MM.1S (cell line): ENCODE measurements at regions not wholly inside any gene's neighbourhood (a gene's known extent, or its start where the extent isn't known, plus 50 kb on each side); places are given as distances from the start of the nearest gene placed in this dataset.

Source experiments
- DNase-seq: peaks from one replicate; pipeline ENCODE4 v3.0.0-alpha.2; 2015
- H2AFZ ChIP-seq: fragments of 300-600 bp; sonication (generic); 2 replicates; pipeline ENCODE4 v1.6.0; 2016; ENCODE audit warnings: antibody characterized with exemption, low read length
- H3F3A ChIP-seq: fragments of 300-600 bp; sonication (generic); 2 replicates; pipeline ENCODE4 v1.6.1; 2016; ENCODE audit warnings: mild to moderate bottlenecking, antibody characterized with exemption, low read length, moderate library complexity, mixed read lengths; ENCODE audit not compliant: insufficient read depth
- H3K27ac ChIP-seq: fragments of 300-600 bp; sonication (generic); 2 replicates; pipeline ENCODE4 v1.5.1; 2016; ENCODE audit warnings: mild to moderate bottlenecking, low read length
- H3K27me3 ChIP-seq: fragments of 300-600 bp; sonication (generic); replicated peaks from 2 replicates; pipeline ENCODE4 v1.6.0; 2016; ENCODE audit warnings: low read length; ENCODE audit not compliant: insufficient read depth
- H3K36me3 ChIP-seq: fragments of 300-600 bp; sonication (generic); replicated peaks from 2 replicates; pipeline ENCODE4 v1.6.1; 2016; ENCODE audit warnings: mild to moderate bottlenecking, low read length, mixed read lengths; ENCODE audit not compliant: insufficient read depth
- H3K4me1 ChIP-seq: fragments of 300-600 bp; sonication (generic); 2 replicates; pipeline ENCODE4 v1.6.1; 2016; ENCODE audit warnings: low read length, mixed read lengths
- H3K4me2 ChIP-seq: fragments of 300-600 bp; sonication (generic); 2 replicates; pipeline ENCODE4 v1.6.0; 2016; ENCODE audit warnings: low read depth, low read length
- H3K4me3 ChIP-seq: fragments of 300-600 bp; sonication (generic); 2 replicates; pipeline ENCODE4 v1.5.1; 2016; ENCODE audit warnings: low read length, mixed read lengths
- H3K79me2 ChIP-seq: fragments of 300-600 bp; sonication (generic); 2 replicates; pipeline ENCODE4 v1.6.1; 2016; ENCODE audit warnings: mixed run types, low read length, mixed read lengths
- H3K9ac ChIP-seq: fragments of 300-600 bp; sonication (generic); 2 replicates; pipeline ENCODE4 v1.6.1; 2016; ENCODE audit warnings: low read length, mixed read lengths
- H3K9me2 ChIP-seq: fragments of 300-600 bp; sonication (generic); replicated peaks from 2 replicates; pipeline ENCODE4 v1.6.1; 2016; ENCODE audit warnings: mild to moderate bottlenecking, low read length, mixed read lengths; ENCODE audit not compliant: insufficient read depth
- H3K9me3 ChIP-seq: fragments of 300-600 bp; sonication (generic); replicated peaks from 2 replicates; pipeline ENCODE4 v1.6.1; 2016; ENCODE audit warnings: mild to moderate bottlenecking, low read length, mixed read lengths; ENCODE audit not compliant: insufficient read depth
- H4K20me1 ChIP-seq: fragments of 300-600 bp; sonication (generic); 2 replicates; pipeline ENCODE4 v1.6.1; 2016; ENCODE audit warnings: mild to moderate bottlenecking, low read length, moderate library complexity, mixed read lengths; ENCODE audit not compliant: insufficient read depth
- EZH2 ChIP-seq: fragments of 300-600 bp; sonication (generic); optimal IDR thresholded peaks from 2 replicates; pipeline ENCODE3; 2017; ENCODE audit warnings: low read depth, mild to moderate bottlenecking, antibody characterized with exemption, low read length, mixed read lengths
- EZH2phosphoT487 ChIP-seq: fragments of 300-600 bp; sonication (generic); IDR thresholded peaks from 2 replicates; pipeline ENCODE4 v1.6.1; 2018; ENCODE audit warnings: antibody characterized with exemption, low read length
- TF ChIP-seq, protein P1 (sequence below): fragments of 300-600 bp; sonication (generic); IDR thresholded peaks from 2 replicates; pipeline ENCODE4 v1.5.1; 2016; ENCODE audit warnings: antibody characterized with exemption, low read length, mixed read lengths

GRCh38 chr11:71108013-71108865, 144.1 kb downstream of the SHANK2 start:
- Histone ChIP-seq H3K9me2 (no peaks in the 10 kb centered on the region), H3K27ac (no peak overlapping the region), H3K27me3 (peaks cover 91% of the 10 kb centered on the region), H3K4me3 (no peak overlapping the region), H3K79me2 (no peaks in the 10 kb centered on the region), H3K36me3 (no peaks in the 10 kb centered on the region), H3K4me2 (no peak overlapping the region), H3K9ac (no peak overlapping the region), H2AFZ (no peak overlapping the region), H3K9me3 (no peaks in the 10 kb centered on the region), H3F3A (no peaks in the 10 kb centered on the region), H3K4me1 (no peaks in the 10 kb centered on the region), H4K20me1 (no peaks in the 10 kb centered on the region)
- DNase-seq, result no peak
- TF ChIP-seq EZH2phosphoT487 (no peak), EZH2 (no peak)
- TF ChIP-seq, protein P1, sequence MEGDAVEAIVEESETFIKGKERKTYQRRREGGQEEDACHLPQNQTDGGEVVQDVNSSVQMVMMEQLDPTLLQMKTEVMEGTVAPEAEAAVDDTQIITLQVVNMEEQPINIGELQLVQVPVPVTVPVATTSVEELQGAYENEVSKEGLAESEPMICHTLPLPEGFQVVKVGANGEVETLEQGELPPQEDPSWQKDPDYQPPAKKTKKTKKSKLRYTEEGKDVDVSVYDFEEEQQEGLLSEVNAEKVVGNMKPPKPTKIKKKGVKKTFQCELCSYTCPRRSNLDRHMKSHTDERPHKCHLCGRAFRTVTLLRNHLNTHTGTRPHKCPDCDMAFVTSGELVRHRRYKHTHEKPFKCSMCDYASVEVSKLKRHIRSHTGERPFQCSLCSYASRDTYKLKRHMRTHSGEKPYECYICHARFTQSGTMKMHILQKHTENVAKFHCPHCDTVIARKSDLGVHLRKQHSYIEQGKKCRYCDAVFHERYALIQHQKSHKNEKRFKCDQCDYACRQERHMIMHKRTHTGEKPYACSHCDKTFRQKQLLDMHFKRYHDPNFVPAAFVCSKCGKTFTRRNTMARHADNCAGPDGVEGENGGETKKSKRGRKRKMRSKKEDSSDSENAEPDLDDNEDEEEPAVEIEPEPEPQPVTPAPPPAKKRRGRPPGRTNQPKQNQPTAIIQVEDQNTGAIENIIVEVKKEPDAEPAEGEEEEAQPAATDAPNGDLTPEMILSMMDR, result no peak

DNA sequence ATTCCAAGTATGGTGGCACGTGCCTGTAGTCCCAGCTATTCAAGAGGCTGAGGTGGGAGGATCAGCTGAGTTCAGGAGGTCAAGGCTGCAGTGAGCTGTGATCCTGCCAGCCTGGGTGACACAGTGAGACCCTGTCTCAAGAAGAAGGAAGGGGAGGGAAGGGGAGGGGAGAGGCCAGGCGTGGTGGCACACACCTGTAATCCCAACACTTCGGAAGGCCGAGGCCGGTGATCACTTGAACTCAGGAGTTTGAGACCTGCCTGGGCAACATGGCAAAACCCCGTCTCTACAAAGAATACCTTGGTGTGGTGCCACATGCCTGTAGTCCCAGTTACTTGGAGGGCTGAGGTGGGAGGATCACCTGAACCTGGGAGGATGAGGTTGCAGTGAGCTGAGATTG, 145.7 kb downstream of the SHANK2 start:
- no peak for DNase-seq
- TF ChIP-seq, protein P1, result no peak
- no peak for TF ChIP-seq EZH2phosphoT487
- TF ChIP-seq EZH2, result no peak

DNA sequence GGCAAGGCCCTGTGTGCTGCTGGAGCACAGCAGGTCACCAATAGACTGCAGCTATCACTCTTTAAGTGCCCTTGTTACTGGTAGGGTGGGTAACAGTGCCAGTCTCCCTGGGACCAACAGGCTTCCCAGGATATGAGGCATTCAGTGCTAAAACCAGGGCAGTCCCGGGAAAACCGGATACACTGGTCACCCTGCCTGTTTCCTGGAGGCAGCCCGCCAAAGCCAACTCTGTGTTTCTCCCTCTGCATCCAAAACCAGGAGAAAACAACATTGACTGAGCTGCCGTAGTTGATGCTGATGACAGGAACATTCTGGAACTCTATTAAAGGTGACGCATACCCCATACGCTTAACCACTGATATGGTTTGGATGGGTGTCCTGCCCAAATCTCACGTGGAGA, 149.1 kb downstream of the SHANK2 start:
- Histone ChIP-seq H3K9me2 (no peaks in the 10 kb centered on the region), H3K4me1 (no peaks in the 10 kb centered on the region), H4K20me1 (no peaks in the 10 kb centered on the region), H3K27ac (no peak overlapping the region), H3F3A (no peaks in the 10 kb centered on the region), H3K36me3 (no peaks in the 10 kb centered on the region), H3K9me3 (no peaks in the 10 kb centered on the region), H3K79me2 (no peaks in the 10 kb centered on the region), H2AFZ (no peak overlapping the region), H3K4me3 (no peak overlapping the region), H3K27me3 (peaks cover 94% of the 10 kb centered on the region), H3K4me2 (no peak overlapping the region), H3K9ac (no peak overlapping the region)
- TF ChIP-seq EZH2phosphoT487 (no peak), EZH2 (no peak)
- TF ChIP-seq, protein P1, result no peak
- DNase-seq, result no peak

More for the DNA sequence above, 145.7 kb downstream of the SHANK2 start:
- H3K27ac ChIP-seq, result no peak overlapping the region
- peaks cover 93% of the 10 kb centered on the region for H3K27me3 ChIP-seq
- H3K36me3 ChIP-seq, result no peaks in the 10 kb centered on the region
- H3K4me3 ChIP-seq, result no peak overlapping the region
- no peaks in the 10 kb centered on the region for H3K4me1 ChIP-seq
- no peaks in the 10 kb centered on the region for H3K9me3 ChIP-seq
- H3K9me2 ChIP-seq, result no peaks in the 10 kb centered on the region
- no peaks in the 10 kb centered on the region for H3K79me2 ChIP-seq
- no peak overlapping the region for H3K4me2 ChIP-seq
- no peak overlapping the region for H2AFZ ChIP-seq
- H3F3A ChIP-seq, result no peaks in the 10 kb centered on the region
- H4K20me1 ChIP-seq, result no peaks in the 10 kb centered on the region
- no peak overlapping the region for H3K9ac ChIP-seq
